Pons (tissue), 1 donor: ENCODE measurements at regions not wholly inside any gene's neighbourhood (a gene's known extent, or its start where the extent isn't known, plus 50 kb on each side); places are given as distances from the start of the nearest gene placed in this dataset.
"Not testable (repeated sequence)": the region's sequence is repeated elsewhere in the genome, so short reads cannot be mapped to it uniquely, and the experiment has no call there.

ENCODE experiments used
- DNase-seq: peaks from one replicate; pipeline ENCODE4 v3.0.0-alpha.2; 2016; ENCODE audit warnings: low spot score

DNA sequence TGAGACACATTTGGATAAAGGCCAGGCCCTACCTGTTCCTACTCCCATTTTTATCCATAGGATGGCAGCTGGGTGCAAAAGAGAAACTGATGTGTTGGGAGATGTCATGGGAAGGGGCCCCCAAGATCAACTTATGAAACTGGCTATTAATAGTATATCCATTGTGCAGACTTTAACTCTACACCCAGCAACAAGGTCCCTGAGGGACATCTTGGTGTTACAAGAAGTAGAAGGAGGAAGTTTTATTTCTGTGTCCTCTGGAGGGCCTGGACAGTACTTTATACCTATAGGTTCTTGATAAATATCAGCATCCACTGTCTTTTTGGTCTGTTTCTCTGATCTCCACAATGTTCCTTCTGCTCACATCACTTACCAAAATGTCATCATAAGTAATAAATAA lies 84.6 kb downstream of the BTG1 start:
- DNase-seq, result no peak

- DNase-seq, result no peak
These were observed 85.7 kb downstream of the BTG1 start for GRCh38 chr12:92059960-92060359.

DNA sequence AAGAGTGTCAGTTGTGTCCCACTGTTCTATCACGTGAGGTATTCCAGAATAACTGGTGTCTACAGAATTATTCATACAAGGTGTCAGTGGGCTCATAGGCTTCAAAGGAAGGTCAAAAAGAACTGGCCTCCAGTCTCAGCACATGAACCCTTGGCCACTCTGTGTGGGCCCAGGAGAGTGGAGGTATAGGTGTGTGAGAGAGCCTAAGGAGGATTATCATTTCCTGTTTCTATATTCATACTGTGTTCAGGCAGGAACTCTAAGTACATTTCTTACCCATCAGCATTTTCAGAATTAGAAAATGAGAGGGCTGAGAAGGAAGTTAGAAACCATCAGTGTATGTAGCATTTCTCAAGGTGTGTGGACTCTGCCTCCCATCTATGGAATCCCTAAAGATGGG lies 87.0 kb downstream of the BTG1 start:
- DNase-seq, result no peak

DNA sequence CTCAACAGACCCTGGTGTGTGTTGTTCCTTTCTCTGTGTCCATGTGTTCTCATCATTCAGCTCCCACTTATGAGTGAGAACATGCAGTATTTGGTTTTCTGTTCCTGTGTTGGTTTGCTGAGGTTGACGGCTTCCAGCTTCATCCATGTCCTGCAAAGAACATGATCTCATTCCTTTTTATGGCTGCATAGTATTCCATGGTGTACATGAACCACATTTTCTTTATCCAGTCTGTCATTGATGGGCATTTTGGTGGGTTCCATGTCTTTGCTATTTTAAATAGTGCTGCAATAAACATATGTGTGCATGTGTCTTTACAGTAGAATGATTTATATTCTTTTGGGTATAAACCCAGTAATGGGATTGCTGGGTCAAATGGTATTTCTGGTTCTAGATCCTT lies 88.9 kb downstream of the BTG1 start:
- not testable (repeated sequence) for DNase-seq

DNA sequence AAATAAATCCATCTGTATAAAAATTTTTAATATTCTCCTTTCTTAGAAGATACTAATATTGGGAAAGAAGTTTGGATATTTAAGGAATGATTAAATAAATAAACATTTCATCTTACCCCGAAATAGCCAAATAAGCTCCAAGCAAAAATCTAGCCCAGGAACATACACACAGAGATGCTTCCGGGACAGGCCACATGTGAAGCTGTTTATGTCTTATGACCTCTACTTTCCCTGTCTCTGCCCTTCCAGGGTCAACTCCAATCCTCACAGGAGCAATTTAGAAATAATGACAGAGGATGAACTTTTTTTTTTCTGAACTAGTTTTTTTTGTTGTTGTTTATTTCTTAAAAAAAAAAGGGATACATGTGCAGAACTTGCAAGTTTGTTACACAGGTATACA lies 89.4 kb downstream of the BTG1 start:
- DNase-seq, result no peak

DNA sequence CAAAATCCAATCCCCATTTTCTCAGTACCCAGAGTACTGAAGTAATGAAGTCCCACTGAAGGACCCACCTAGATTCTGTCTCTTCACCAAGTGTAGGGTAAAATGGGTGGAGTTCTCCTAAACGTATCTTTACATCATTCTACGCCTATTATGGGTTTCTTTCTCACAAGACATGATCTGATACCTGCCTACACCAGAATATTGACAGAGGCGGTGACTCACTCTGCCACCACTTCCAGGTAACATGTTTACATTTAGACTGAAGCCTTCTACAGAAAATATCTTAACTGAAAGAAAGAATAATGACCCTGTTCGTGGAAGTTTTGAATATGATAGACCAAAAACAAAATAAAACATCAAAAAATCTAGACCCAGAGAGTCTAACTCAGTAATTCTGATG lies 89.8 kb downstream of the BTG1 start:
- DNase-seq, result no peak

DNA sequence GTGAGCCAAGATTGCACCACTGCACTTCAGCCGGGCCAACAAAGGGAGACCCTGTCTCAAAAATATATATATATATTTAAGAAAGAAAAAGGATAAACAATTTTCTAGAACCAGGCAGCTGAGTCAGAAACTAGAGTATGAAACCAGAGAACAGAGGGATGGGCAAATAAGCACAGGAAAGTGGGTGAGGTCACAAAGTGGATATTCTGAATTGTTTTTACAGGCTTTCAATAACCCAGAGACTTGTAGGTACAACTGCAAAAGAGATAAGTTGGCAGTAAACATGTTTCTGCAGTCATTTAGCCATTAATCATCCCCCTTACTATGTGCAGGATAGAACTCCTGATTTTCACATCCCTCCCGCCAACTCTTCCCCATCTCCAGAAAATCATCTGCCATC lies 94.2 kb downstream of the BTG1 start:
- no peak for DNase-seq

DNA sequence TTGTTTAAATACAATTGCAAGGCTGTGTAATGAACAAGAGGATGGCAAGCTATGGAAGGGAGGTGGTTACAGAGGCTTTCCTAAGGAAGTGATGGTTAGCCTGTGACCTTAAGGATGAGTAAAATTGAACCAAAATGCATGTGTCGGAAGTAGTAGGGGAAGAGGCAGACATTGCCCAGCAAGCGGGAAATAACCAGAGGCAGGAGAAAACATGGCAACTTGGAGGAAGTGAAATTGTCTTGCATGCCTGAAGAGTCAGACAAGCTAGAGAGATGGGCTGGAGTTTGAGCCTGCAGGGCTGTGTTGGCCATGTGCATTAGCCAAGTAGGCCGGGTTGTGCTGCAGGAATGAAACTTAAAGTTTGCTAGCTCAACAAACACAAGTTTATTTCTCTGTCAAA lies 96.2 kb downstream of the BTG1 start:
- DNase-seq, result no peak

DNA sequence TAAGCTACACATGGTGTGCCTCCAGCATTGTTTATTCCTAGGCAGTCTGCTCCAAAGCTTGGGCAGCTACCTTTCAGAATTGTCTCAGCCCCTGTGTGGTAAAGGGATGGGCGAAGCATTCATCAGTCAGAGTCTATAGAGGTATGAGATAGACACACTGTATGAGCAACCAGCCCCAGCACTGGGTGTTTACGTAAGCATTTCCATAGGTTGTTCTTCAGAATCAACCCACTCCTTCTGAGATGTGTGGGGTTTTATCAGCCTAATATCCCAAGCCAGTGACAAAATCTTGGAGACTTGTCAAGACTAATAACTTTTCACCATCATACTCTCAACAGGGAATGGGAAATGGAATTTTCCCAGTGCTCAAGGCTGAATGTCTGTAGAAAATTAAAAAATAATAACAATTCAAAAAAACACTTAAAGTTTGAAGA lies 98.2 kb downstream of the BTG1 start:
- DNase-seq, result no peak

GRCh38 chr12:92046557-92047392 lies 98.9 kb downstream of the BTG1 start:
- no peak for DNase-seq

DNA sequence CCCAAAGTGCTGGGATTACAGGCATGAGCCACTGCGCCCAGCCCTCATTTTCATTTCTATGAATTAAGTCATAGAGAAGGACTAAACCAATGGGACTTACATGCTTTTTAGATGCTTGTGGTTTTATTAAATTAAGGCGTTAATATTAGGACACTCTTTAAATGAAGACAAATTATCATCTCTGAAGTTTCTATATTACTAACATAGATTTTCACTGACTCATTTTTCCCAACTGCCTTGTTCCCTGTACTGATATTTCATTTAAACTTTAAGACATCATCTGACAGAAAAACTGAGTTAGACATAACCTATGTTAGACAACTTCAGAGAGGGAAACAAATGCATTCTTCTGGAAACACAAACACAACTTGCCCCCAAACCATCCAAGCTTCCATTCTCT lies 99.8 kb downstream of the BTG1 start:
- no peak for DNase-seq

GRCh38 chr12:92044435-92044834 lies 101.2 kb downstream of the BTG1 start:
- DNase-seq, result no peak

GRCh38 chr12:92042791-92043531 lies 102.7 kb downstream of the BTG1 start:
- DNase-seq, result no peak

DNA sequence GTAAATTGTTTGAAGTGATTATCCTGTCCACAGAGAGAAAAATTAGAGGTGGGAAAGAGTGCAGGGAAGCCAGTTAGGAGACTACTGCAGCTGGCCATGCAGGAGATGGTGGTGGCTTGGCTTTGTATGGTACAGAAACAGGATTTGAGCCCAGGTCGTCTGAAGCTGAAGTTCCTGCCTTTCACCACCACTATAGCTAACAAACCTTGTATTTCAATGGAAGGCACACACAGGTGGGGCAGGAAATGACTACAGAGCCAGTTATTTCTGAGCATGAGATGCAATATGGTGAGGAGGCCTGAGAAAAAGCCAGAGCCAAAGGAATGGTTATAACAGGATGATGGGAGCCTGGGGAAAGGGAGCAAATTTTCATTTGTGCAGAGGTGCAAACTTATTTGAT lies 103.9 kb downstream of the BTG1 start:
- no peak for DNase-seq

GRCh38 chr12:92039046-92039445 lies 106.6 kb downstream of the BTG1 start:
- DNase-seq, result peak; percentile 80

DNA sequence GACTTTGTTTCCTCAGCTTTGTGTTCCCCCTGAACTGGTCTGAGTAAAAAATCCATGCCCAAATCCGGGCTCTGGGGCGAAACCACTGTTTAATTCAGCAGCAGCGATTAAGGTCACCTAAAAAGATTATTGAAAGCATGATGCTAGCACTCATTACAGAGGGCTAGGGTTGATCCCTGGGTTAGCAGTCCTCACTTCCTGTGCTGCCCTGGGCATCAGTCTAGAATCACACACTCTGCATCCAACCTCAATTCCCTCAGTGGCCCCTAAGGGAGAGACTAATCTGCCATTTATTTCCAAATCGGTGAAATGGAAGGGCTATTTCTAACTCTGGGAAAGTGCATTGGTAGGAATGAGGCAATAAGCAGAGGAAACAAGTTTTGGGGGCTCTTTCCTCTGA lies 107.2 kb downstream of the BTG1 start:
- DNase-seq, result no peak

- DNase-seq, result no peak
These were observed 108.7 kb downstream of the BTG1 start for GRCh38 chr12:92036771-92037453.

DNA sequence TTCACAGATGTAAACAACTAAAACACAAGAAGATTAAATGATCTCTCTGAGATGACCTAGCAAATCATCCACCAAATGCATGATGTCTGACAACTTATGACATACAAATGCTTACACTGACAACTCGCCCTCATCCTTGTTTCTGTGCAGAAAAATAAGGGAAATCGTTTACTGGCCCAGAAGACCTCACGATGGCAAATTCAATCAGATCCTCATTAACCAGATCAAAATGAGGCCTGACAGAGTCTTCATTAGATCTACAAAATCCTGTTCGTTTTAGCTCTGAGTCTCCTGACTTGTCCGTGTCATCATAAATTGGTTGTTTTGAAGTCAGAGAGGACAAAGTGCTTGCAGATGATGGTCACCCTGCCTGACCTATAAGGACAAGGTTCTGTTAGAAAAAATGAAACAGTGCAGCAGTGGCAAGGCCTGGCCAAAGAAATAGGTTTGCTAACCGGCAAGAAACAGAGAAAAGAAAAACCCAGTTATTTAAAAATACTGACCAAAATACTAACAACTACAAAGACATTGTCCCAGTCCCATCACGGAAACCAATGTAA lies 109.5 kb downstream of the BTG1 start:
- no peak for DNase-seq

DNA sequence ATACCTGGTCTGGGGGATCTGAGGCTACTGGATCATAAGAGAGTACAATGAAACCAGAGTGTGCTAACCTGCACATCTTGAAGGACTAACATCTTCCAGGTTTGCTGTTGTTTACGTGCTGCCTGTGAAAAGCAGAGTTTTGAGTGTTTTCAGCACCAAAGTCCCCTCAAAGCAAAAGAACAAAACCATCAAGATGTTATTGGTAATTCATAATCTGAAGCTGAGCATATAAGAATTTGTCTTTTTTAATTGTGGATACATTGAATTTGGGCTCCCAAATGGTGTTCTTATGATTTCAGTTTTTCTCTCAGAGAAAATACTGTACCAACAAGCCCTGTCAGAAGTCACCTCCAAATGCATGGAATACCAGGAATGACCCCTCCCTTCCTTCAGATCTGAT lies 110.2 kb downstream of the BTG1 start:
- DNase-seq, result no peak

- peak; percentile 64 for DNase-seq
These were observed 110.7 kb downstream of the BTG1 start for GRCh38 chr12:92034858-92035401.

DNA sequence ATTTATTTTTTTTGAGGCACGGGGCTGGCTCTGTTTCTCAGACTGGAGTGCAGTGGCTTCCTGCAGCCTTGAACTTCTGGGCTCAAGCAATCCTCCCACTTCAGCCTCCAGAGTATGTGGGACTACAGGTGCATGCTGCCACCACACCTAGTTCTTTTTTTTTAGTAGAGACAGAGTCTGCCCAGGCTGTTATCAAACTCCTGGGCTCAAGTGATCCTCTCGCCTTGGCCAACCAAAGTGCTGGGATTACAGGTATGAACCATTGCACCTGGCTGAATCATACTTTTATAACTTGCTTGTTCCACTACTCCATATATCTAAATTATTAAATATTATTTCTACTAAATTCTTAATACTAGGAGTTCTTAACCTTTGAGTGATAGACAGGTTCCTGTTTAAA lies 111.6 kb downstream of the BTG1 start:
- no peak for DNase-seq

- DNase-seq, result no peak
These were observed 112.7 kb downstream of the BTG1 start for GRCh38 chr12:92032965-92033364.
